Stimulated activated CD4-positive, alpha-beta T cell treated with anti-CD3 and anti-CD28 coated beads, Interleukin-1b, Interleukin-23, amount 100 ng/mL, for 48 hours (primary cell): ENCODE measurements at regions not wholly inside any gene's neighbourhood (a gene's known extent, or its start where the extent isn't known, plus 50 kb on each side); places are given as distances from the start of the nearest gene placed in this dataset.
"Not testable (repeated sequence)": the region's sequence is repeated elsewhere in the genome, so short reads cannot be mapped to it uniquely, and the experiment has no call there.

ENCODE experiments used
- DNase-seq: peaks from one replicate; pipeline ENCODE4 v3.0.0-alpha.2; 2020

DNA sequence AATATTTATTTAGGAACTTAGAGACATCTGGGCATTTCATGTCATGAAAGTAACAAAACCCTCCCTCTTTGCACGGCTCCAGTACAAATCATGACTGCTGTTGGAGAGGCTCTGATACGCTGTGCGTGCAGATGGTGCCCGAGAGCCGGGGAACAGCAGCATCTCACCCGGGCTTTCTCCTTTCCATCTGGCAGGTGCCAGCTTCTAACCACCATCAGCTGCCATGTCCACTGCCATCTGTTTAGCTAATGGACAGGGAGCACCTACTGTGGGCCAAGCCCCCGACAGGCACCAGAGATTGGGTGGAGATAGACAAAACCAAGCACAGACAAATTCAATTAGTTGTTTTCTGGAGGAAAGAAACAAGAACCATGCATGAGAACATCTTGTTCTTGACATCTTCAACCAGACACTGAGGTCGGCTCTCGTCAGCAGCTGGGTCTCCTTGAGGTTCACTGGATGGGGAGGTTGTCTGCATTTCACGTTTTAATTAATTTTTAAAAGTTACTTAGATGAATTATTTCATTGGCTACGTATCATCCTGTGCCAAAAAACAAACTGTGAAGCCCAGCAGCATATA lies 323.7 kb downstream of the THBS2 start:
- no peak for DNase-seq

DNA sequence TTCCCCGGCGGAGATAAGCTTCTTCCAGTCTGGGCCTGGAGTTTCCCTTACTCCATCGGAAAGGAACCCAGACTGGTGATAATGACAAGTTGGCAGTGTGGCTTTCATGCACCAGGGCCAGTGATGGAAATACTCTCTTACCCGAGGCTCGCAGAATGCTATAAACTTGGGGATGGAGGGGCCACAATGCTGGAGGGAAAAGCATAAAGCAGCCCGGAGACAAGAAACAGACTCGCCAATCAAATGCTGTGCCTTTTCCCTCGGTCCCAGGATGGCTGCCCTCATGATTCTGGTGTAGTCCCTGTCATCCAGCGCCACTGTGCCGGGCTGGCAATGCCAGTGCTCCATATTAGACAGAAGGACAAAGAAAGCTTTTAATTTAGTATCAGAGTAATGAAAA lies 325.6 kb downstream of the THBS2 start:
- no peak for DNase-seq

- DNase-seq, result no peak
Observed at GRCh38 chr6:168927026-168927425, 326.6 kb downstream of the THBS2 start.

- no peak for DNase-seq
Observed at GRCh38 chr6:168926306-168926705, 327.3 kb downstream of the THBS2 start.

DNA sequence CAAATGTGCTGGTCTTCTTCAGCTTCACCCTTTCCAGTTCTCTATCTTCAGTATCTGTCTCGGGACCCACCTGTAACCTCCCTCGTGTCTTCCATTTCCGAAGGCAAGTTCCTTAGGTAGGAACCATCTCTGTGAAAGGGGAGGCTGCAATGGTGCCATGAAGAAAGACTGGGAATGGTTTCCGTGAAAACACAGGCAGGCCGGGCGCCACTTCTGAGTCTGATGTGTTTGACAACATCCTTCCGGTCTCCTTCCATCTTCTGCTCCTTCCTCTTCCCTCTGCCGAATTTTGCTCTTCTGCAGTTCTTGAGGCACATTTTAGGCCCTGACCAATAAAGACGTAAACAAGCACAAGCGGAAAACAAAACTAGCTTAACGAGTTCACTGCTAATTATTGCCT lies 328.0 kb downstream of the THBS2 start:
- DNase-seq, result no peak

DNA sequence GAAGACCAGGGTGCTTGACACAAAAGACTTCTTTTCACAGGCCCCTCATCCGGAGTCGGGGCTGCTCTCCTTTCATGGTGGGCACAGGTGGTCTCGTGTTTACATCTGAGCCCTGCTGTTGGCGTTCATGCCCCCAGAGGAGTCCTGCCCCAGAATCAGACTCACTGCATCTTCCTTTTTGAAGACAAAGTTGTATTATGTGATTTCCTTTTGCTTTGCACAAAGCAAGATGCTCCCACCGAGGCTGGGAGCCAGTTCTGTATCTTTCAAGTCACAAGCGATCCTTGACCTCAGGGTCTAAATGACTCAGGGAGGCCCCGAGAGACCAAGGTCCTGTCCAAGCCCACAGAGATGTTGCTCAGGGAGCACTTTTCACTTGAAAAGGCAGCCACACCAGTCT lies 330.5 kb downstream of the THBS2 start:
- DNase-seq, result no peak

DNA sequence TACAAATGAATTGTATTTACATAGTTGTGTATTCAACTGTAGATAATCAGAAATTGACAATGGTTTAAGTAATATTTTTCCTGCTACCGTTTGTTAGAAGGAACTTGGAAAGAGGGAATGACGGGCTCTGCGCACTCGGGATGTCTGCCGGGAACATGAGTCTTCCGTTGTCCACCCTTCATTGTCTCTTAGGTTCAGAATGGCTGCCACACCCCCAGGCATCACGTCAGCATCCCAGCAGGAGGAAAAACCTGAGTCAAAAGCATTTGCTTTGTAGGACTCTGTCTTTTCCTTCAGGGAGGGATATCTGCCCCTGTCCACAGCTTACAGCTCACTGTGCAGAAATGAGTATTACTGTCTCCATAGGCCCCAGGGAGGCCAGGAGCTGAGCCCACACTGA lies 331.2 kb downstream of the THBS2 start:
- no peak for DNase-seq

DNA sequence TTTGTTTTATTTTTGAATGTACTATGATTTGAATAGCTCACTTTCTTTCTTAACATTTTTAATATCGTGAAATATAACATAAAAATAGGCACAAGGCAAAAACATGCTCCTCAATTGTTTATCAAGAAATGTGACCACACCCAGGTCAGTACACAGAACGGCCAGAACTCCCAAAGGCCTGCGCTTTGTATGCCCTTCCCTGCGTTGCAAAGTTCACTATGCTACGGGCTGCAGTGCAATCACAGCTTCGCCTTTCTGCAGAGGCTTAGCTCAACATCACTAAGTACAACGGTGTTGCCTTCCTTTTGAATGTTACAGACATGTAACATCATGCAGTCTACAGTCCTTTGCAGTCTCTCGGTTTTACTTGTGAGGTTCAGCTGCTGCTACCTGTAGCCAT lies 333.4 kb downstream of the THBS2 start:
- no peak for DNase-seq

GRCh38 chr6:168919470-168920179 lies 334.0 kb downstream of the THBS2 start:
- no peak for DNase-seq

DNA sequence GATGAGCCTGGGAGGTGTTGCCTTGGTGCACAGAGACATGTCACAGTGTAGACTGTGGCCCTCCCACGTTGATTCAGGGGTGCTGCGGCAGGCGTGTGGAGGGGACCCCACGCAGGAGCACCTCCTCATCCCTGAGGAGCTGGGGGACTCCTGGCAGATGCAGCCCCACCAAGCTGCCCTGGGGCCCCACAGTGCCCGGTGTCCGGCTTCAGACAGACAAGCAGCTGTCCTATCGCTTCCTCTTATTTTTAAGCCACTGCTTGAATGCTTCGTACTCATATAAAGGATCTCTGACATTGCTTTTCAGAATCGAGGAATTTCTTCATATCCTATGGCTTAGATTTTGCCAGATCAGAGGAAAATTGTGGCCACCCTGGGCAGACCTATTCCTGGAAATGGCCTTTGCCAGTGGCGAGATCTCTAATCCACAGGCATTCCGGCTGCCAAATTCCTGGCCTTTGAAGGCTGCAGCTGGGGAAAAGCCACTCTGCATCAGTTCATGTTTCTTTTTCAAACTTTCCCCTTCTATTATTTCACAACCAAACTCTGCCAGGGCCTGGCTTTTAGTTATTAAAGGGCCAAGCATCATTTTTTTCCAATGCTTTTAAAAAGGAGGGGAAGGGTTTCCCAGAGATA lies 337.0 kb downstream of the THBS2 start:
- DNase-seq, result no peak

DNA sequence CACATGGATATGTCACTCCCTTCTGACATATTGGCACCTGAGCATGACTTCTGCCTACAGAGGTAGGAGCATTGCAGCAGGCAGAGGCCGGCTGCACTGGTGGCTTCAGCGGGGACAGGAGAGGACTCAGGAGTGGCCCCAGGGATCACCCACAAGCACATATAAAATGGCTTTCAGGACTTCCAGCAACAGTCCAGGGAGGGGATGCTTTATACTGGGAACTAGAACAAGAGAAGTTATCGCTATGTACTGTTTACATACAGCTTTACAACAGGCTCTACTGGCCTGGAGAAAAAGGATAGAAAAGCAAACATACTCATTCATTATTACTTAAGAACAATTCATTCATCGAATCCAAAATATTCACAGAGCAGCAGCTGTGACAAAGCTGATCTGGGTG lies 337.8 kb downstream of the THBS2 start:
- no peak for DNase-seq

DNA sequence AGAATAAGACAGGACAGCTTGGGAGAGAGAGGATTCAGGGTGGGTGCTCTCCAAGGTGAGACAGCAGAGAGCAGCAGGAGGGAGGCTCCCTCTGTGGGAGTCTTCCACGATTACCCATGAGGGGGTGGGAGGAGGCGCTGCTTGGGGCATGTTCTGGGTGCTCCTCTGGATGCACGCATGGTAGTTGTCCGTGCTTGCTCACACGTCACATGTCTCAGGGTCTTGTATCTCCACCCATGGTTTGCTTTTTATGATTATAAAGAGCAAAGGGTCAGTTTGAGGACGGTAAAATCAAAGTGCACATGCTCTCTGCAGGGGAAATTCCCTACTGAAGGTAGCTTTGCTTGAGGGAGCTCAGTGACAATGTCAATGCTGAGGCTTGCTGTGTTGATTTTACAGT lies 338.4 kb downstream of the THBS2 start:
- no peak for DNase-seq

DNA sequence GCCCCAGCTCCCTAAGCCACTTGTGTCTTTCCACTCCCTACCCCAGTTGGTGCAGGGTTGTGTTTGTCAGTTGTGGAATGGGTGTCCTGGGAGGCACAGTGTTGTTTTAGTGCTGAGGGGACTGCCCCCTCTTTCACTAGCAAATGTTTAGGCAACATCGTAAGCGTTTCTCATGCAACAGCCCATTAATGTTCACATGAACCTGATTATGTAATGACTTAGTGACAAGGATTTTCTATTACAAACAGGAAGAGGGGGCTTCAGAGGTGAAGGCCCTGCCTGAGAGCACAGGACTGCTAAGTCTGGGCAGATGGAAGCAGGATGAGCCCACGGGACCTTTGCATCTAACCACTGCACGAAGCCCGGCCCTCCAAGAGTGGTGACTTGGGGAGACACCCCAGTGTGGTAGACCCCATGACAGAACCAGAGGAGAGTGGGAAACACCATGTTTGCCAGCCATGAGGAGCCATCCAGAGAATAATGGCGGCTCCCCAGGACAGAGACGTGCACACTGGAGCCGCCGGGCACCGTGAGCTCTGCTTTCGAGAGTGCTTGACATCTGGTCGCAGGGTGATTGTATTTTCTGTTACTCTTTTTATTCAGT lies 339.7 kb downstream of the THBS2 start:
- no peak for DNase-seq

GRCh38 chr6:168913231-168913865 lies 340.3 kb downstream of the THBS2 start:
- not testable (repeated sequence) for DNase-seq

GRCh38 chr6:168909288-168909687 lies 344.4 kb downstream of the THBS2 start:
- DNase-seq, result no peak

DNA sequence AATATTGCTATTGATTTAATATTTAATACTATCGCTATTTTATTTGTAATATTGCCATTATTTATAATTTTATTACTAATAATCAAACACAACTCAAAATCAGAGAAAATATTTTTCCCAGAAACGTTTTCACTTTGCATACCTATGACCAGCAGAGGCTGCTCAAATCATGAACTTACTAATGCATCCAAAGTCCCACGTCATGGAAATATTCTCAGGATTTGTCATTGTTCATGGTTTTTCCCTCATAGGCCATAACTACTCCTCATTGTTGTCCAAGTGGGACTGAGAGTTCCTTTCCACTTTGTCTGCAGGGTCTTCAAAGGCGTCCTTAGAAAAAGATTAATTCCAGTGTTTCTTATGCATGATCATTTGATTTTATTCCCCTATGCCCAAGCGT lies 344.8 kb downstream of the THBS2 start:
- DNase-seq, result no peak

DNA sequence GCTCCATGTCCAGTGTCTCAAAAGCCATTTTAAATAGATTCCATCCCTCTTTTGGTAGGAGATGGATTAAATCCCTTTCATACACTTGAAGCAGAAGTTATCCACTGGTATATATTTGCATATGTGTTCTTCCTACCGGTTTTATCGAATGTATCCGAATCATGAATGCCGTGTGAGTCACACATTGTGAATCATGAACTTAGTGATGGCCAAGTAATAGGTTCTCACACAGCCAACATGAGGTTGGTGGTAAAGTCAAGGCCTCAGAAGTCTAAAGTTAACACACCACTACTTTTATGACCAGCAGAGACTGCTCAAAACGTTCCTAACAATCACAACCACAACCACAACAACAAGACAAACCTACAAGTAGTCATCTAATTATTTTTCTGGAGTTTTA lies 345.5 kb downstream of the THBS2 start:
- no peak for DNase-seq

DNA sequence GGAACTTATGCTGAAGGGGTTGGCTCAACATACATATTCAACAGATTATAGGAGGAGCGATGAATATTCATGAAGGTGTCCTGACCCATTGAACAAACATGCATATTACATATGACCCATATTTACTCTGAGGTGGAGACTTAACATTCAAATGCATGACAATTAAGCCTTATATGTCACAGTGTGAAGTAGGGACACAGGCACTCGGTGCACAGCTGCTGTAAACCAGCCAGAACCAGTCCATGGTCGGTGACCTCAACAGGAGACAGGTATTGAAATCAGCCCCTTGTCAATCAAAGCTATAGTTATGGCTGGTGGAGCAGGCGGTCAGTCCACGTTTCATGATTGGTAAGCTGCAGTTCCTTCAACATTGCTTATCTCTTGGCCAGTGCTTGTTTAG lies 347.3 kb downstream of the THBS2 start:
- no peak for DNase-seq

- DNase-seq, result no peak
Observed at GRCh38 chr6:168905451-168906090, 348.1 kb downstream of the THBS2 start.

- DNase-seq, result no peak
Observed at GRCh38 chr6:168903613-168904345, 349.9 kb downstream of the THBS2 start.

GRCh38 chr6:168902075-168902474 lies 351.6 kb downstream of the THBS2 start:
- DNase-seq, result no peak

DNA sequence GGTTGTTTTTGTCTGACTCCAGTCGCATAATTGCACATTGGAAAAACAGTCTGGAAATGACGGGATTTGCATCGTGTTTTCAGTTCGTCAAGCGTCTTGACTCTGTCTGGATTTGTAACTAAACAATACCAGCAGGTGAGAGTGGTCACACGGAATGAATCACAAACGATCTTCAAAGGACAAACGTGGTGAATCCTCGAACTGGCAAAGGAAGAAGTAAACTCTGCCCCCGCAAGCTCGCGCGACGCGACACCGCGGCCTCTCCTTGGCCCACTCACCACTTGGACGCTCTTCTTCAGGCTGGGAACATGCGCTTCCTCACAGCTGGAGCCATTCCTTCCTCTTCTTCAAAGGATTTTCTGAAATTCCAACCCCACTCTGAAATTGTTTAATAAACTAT lies 352.6 kb downstream of the THBS2 start:
- no peak for DNase-seq
